Gastroesophageal sphincter (tissue), 3 donors: ENCODE measurements at regions not wholly inside any gene's neighbourhood (a gene's known extent, or its start where the extent isn't known, plus 50 kb on each side); places are given as distances from the start of the nearest gene placed in this dataset.

Source experiments
- EP300 ChIP-seq: sonication (generic); formaldehyde crosslinking; IDR thresholded peaks from one replicate; pipeline ENCODE4 v1.6.1; 2017; ENCODE audit warnings: antibody characterized with exemption, mild to moderate bottlenecking
- POLR2A ChIP-seq, 2 donors: fragments of 450-650 bp; IDR thresholded peaks; one replicate each; pipeline ENCODE4 v1.6.1; 2017; ENCODE audit warnings: antibody characterized with exemption in 2 of 2, mild to moderate bottlenecking in 2 of 2, moderate library complexity in 1 of 2
- POLR2AphosphoS5 ChIP-seq: sonication (generic); formaldehyde crosslinking; IDR thresholded peaks from one replicate; pipeline ENCODE4 v1.6.1; 2017; ENCODE audit warnings: antibody characterized with exemption
- TF ChIP-seq, protein P1 (sequence below), 4 experiments: fragments of 200-600 bp in 2 of 4; fragments of 450-650 bp in 2 of 4; sonication (generic) in 1 of 4; IDR thresholded peaks; one replicate each; pipeline ENCODE4 v1.5.1; 2017 to 2019; ENCODE audit warnings: antibody characterized with exemption in 4 of 4, mild to moderate bottlenecking in 2 of 4, moderate library complexity in 2 of 4

DNA sequence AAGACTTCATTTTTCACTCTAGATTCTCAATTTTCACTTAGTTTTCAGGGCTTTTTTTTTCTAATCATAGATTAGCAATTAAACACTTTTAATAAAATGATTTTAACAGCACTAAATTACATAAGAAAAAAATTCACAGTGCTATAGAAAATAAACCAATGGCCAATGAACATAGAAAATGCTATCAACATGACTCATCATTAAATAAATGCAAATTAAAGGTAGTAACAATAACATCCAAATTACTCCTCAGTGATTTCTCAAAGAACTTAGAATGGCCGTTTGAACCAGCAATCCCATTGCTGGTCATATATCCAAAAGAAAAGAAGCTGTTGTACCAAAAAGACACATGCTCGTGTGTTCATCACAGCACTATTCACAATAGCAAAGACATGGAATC is 1058.9 kb downstream of the UQCRFS1 start:
- TF ChIP-seq, protein P1, sequence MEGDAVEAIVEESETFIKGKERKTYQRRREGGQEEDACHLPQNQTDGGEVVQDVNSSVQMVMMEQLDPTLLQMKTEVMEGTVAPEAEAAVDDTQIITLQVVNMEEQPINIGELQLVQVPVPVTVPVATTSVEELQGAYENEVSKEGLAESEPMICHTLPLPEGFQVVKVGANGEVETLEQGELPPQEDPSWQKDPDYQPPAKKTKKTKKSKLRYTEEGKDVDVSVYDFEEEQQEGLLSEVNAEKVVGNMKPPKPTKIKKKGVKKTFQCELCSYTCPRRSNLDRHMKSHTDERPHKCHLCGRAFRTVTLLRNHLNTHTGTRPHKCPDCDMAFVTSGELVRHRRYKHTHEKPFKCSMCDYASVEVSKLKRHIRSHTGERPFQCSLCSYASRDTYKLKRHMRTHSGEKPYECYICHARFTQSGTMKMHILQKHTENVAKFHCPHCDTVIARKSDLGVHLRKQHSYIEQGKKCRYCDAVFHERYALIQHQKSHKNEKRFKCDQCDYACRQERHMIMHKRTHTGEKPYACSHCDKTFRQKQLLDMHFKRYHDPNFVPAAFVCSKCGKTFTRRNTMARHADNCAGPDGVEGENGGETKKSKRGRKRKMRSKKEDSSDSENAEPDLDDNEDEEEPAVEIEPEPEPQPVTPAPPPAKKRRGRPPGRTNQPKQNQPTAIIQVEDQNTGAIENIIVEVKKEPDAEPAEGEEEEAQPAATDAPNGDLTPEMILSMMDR (IDR thresholded peaks at IDR 0.05) = no peak
- no peak for TF ChIP-seq POLR2A (IDR thresholded peaks at IDR 0.05)
- no peak for TF ChIP-seq EP300
- TF ChIP-seq POLR2AphosphoS5 = no peak
